ENCODE measurements at regions not wholly inside any gene's neighbourhood (a gene's known extent, or its start where the extent isn't known, plus 50 kb on each side); places are given as distances from the start of the nearest gene placed in this dataset.

DNA sequence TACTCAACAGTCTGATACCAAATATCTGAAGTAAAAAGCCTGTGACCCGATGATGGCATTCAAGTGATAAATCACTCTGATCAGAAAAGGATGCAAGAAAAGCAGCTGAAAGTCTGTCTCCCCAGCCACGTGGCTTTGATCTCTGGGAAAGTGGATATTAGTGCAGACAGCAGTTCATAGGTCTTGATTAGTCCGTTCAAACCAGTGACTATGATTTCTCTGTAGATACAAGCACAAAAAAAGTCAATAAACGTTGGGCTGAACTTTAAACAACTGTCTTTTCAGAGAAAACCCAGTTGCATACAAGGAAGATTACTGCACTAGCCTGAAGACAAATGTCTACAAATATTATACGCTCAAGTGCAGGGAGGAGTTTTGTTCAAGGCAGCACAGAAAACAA, 107.7 kb upstream of the CDC42EP3 start:
- Mint-ChIP-seq H3K4me3 (no peak overlapping the region), H3K4me1 (peaks cover 10% of the 10 kb centered on the region), H3K9me3 (peaks cover 19% of the 10 kb centered on the region), H3K27me3 (ENCODE audit: insufficient read depth) (peaks cover 4% of the 10 kb centered on the region), H3K36me3 (ENCODE audit: low read depth) (no peaks in the 10 kb centered on the region), H3K27ac (no peak overlapping the region)
- TF ChIP-seq CTCF (conservative IDR thresholded peaks at IDR 0.05), result no peak
- H3K9ac ChIP-seq (ENCODE audit: extremely low read depth, low read length, poor library complexity, severe bottlenecking), result no peak overlapping the region
- H3K9me3 ChIP-seq (ENCODE audit: control insufficient read depth, low read length), result peaks cover 23% of the 10 kb centered on the region
- no peak for DNase-seq
- no peaks in the 10 kb centered on the region for H3K4me1 ChIP-seq (ENCODE audit: control insufficient read depth, insufficient read depth, low read length)
- 80 to 89% methylated on average over 5 of the region's 5 CpGs for WGBS, 2 experiments (ENCODE audit: insufficient coverage in 1 of 2, insufficient read length in 1 of 2)
- H3K36me3 ChIP-seq (ENCODE audit: control insufficient read depth, insufficient read depth, low read length), result no peaks in the 10 kb centered on the region
- no peak overlapping the region for H3K4me3 ChIP-seq (ENCODE audit: low read length)
- H3K27me3 ChIP-seq (ENCODE audit: control insufficient read depth, insufficient read depth, low read length, poor library complexity, severe bottlenecking), result no peaks in the 10 kb centered on the region
- no peak overlapping the region for H3K27ac ChIP-seq (ENCODE audit: low read depth, low read length)

- H3K27ac Mint-ChIP-seq, result no peak overlapping the region
- H3K27ac ChIP-seq (ENCODE audit: low read depth, low read length), result no peak overlapping the region
- no peaks in the 10 kb centered on the region for H3K36me3 ChIP-seq (ENCODE audit: control insufficient read depth, insufficient read depth, low read length)
- H3K27me3 Mint-ChIP-seq (ENCODE audit: insufficient read depth), result peaks cover 3% of the 10 kb centered on the region
- peaks cover 16% of the 10 kb centered on the region for H3K9me3 ChIP-seq (ENCODE audit: control insufficient read depth, low read length)
- no peaks in the 10 kb centered on the region for H3K4me1 ChIP-seq (ENCODE audit: control insufficient read depth, insufficient read depth, low read length)
- no peak overlapping the region for H3K9ac ChIP-seq (ENCODE audit: extremely low read depth, low read length, poor library complexity, severe bottlenecking)
- DNase-seq, result no peak
- H3K4me3 ChIP-seq (ENCODE audit: low read length), result no peak overlapping the region
- no peaks in the 10 kb centered on the region for H3K36me3 Mint-ChIP-seq (ENCODE audit: low read depth)
- H3K4me3 Mint-ChIP-seq, result no peak overlapping the region
- H3K27me3 ChIP-seq (ENCODE audit: control insufficient read depth, insufficient read depth, low read length, poor library complexity, severe bottlenecking), result no peaks in the 10 kb centered on the region
- H3K4me1 Mint-ChIP-seq, result peaks cover 10% of the 10 kb centered on the region
- 93 to 95% methylated on average over 2 of the region's 2 CpGs for WGBS, 2 experiments (ENCODE audit: insufficient coverage in 1 of 2, insufficient read length in 1 of 2)
- TF ChIP-seq CTCF (conservative IDR thresholded peaks at IDR 0.05), result no peak
- H3K9me3 Mint-ChIP-seq, result peaks cover 13% of the 10 kb centered on the region
Measured at GRCh38 chr2:37779611-37780386, 108.4 kb upstream of the CDC42EP3 start.

GRCh38 chr2:37780387-37780676, 108.9 kb upstream of the CDC42EP3 start:
- Mint-ChIP-seq H3K4me1 (peaks cover 10% of the 10 kb centered on the region), H3K27ac (no peak overlapping the region), H3K9me3 (peaks cover 8% of the 10 kb centered on the region), H3K36me3 (ENCODE audit: low read depth) (no peaks in the 10 kb centered on the region), H3K27me3 (ENCODE audit: insufficient read depth) (peaks cover 3% of the 10 kb centered on the region), H3K4me3 (no peak overlapping the region)
- Histone ChIP-seq H3K4me1 (ENCODE audit: control insufficient read depth, insufficient read depth, low read length) (no peaks in the 10 kb centered on the region), H3K9ac (ENCODE audit: extremely low read depth, low read length, poor library complexity, severe bottlenecking) (no peak overlapping the region), H3K4me3 (ENCODE audit: low read length) (no peak overlapping the region), H3K27ac (ENCODE audit: low read depth, low read length) (no peak overlapping the region), H3K36me3 (ENCODE audit: control insufficient read depth, insufficient read depth, low read length) (no peaks in the 10 kb centered on the region), H3K9me3 (ENCODE audit: control insufficient read depth, low read length) (peaks cover 11% of the 10 kb centered on the region), H3K27me3 (ENCODE audit: control insufficient read depth, insufficient read depth, low read length, poor library complexity, severe bottlenecking) (no peaks in the 10 kb centered on the region)
- 90 to 100% methylated on average over 1 to 2 of the region's 2 CpGs for WGBS, 2 experiments (ENCODE audit: insufficient coverage in 1 of 2, insufficient read length in 1 of 2)
- no peak for DNase-seq
- TF ChIP-seq CTCF (conservative IDR thresholded peaks at IDR 0.05), result no peak

All from endodermal cell (in vitro differentiated cells).